ENCODE measurements at regions not wholly inside any gene's neighbourhood (a gene's known extent, or its start where the extent isn't known, plus 50 kb on each side); places are given as distances from the start of the nearest gene placed in this dataset.

DNA sequence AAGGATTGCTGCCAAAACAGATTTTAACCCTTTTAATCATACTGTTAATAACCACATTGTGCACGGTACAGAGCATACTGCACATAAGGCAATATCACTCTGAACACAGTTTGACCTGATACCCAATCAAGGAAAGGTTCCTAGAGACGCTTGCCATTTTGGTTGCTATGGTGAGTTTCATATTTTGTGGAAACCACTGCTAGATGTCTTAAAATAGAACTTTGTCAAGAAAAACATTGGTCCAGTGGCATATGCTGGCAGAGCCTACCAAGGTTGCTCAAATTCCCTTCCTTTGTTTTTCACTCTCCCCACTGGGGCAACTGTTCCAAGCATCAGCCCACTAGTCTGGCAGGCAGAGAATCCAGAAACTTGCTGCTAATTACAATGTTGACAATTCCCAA, 114.8 kb upstream of the DPYD start:
- TF ChIP-seq, protein P1, sequence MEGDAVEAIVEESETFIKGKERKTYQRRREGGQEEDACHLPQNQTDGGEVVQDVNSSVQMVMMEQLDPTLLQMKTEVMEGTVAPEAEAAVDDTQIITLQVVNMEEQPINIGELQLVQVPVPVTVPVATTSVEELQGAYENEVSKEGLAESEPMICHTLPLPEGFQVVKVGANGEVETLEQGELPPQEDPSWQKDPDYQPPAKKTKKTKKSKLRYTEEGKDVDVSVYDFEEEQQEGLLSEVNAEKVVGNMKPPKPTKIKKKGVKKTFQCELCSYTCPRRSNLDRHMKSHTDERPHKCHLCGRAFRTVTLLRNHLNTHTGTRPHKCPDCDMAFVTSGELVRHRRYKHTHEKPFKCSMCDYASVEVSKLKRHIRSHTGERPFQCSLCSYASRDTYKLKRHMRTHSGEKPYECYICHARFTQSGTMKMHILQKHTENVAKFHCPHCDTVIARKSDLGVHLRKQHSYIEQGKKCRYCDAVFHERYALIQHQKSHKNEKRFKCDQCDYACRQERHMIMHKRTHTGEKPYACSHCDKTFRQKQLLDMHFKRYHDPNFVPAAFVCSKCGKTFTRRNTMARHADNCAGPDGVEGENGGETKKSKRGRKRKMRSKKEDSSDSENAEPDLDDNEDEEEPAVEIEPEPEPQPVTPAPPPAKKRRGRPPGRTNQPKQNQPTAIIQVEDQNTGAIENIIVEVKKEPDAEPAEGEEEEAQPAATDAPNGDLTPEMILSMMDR (IDR thresholded peaks at IDR 0.05): no peak
- TF ChIP-seq POLR2A (IDR thresholded peaks at IDR 0.05): no peak

Data from body of pancreas (tissue), 4 donors.